GM20000 (cell line): ENCODE measurements at regions not wholly inside any gene's neighbourhood (a gene's known extent, or its start where the extent isn't known, plus 50 kb on each side); places are given as distances from the start of the nearest gene placed in this dataset.

ENCODE experiments used
- DNase-seq: peaks from one replicate; pipeline ENCODE4 v3.0.0; 2012; ENCODE audit warnings: low spot score
- CTCF ChIP-seq: IDR thresholded peaks from 2 replicates; pipeline ENCODE4 v1.5.1; 2012; ENCODE audit warnings: mild to moderate bottlenecking, control low read depth; ENCODE audit errors: extremely low read depth, missing control alignments

GRCh38 chr5:159826351-159827214, 89.7 kb upstream of the ADRA1B start:
- no peak for DNase-seq
- TF ChIP-seq CTCF = no peak

- DNase-seq = no peak
- no peak for TF ChIP-seq CTCF
Observed at GRCh38 chr5:159827861-159828260, 88.4 kb upstream of the ADRA1B start.

GRCh38 chr5:159832073-159832472, 84.2 kb upstream of the ADRA1B start:
- DNase-seq = no peak
- no peak for TF ChIP-seq CTCF

GRCh38 chr5:159833088-159833487, 83.2 kb upstream of the ADRA1B start:
- no peak for DNase-seq
- no peak for TF ChIP-seq CTCF

- no peak for TF ChIP-seq CTCF
- DNase-seq = no peak
Observed at GRCh38 chr5:159833846-159834245, 82.4 kb upstream of the ADRA1B start.

- no peak for DNase-seq
Observed at GRCh38 chr5:159835548-159835947, 80.7 kb upstream of the ADRA1B start.

More at GRCh38 chr5:159835548-159835947, 80.7 kb upstream of the ADRA1B start:
- no peak for TF ChIP-seq CTCF
